GM12874 (cell line): ENCODE measurements at regions not wholly inside any gene's neighbourhood (a gene's known extent, or its start where the extent isn't known, plus 50 kb on each side); places are given as distances from the start of the nearest gene placed in this dataset.

ENCODE experiments used
- TF ChIP-seq, protein P1 (sequence below): IDR thresholded peaks from 2 replicates; pipeline ENCODE4 v1.5.1; 2011; ENCODE audit warnings: low read depth, mild to moderate bottlenecking, control low read depth, low read length, moderate library complexity; ENCODE audit not compliant: insufficient read depth

DNA sequence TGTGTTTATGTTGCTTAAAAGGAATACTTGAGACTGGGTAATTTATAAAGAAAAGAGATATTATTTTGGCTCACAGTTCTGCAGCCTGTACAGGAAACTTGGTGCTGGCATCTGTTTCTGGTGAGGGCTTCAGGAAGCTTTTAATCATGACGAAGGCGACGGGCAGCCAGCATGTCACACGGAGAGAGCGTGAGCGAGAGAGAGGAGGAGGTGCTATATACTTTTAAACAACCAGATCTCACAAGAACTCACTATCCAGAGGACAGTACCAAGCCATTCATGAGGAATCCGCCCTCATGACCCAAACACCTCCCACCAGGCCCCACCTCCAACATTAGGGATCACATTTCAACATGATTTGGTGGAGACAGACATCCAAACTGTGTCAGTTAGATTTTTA is 163.4 kb upstream of the TSC22D1 start:
- TF ChIP-seq, protein P1, sequence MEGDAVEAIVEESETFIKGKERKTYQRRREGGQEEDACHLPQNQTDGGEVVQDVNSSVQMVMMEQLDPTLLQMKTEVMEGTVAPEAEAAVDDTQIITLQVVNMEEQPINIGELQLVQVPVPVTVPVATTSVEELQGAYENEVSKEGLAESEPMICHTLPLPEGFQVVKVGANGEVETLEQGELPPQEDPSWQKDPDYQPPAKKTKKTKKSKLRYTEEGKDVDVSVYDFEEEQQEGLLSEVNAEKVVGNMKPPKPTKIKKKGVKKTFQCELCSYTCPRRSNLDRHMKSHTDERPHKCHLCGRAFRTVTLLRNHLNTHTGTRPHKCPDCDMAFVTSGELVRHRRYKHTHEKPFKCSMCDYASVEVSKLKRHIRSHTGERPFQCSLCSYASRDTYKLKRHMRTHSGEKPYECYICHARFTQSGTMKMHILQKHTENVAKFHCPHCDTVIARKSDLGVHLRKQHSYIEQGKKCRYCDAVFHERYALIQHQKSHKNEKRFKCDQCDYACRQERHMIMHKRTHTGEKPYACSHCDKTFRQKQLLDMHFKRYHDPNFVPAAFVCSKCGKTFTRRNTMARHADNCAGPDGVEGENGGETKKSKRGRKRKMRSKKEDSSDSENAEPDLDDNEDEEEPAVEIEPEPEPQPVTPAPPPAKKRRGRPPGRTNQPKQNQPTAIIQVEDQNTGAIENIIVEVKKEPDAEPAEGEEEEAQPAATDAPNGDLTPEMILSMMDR = no peak

DNA sequence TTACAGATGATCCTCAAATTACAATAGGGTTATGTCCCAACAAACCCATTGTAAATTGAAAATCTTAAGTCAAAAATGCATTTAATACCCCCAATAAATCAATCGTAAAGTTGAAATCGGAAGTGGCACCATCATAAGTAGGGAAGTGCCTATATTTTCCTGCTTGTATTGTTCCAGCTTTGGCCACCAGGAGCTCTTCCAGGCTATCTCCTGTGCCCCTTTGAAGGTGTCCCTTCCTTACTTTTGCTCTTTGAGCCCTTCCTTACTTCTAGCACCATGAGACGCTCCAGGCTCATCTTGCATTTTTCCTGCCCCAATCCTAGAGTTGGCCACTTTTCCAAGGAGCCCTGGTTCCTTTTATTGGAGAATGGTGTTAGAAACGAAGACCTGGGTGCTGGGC is 163.0 kb upstream of the TSC22D1 start:
- TF ChIP-seq, protein P1 = no peak

DNA sequence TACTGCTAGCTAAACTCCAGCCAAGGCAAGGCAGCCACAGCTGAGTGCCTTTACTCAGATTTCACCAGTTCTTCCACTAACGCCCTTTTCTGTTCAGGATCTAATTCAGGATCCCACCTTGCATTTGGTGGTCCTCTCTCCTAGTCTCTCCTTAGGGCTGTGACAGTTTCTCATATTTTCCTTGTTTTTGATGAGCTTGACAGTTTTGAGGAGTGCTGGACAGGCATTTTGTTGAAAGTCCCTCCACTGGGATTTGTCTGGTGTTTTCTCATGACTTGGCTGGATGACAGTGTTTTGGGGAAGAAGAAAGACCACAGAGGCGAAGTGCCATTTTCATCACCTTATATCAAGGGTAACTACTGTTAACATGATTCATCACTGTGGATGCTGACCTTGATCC is 162.3 kb upstream of the TSC22D1 start:
- TF ChIP-seq, protein P1 = no peak

DNA sequence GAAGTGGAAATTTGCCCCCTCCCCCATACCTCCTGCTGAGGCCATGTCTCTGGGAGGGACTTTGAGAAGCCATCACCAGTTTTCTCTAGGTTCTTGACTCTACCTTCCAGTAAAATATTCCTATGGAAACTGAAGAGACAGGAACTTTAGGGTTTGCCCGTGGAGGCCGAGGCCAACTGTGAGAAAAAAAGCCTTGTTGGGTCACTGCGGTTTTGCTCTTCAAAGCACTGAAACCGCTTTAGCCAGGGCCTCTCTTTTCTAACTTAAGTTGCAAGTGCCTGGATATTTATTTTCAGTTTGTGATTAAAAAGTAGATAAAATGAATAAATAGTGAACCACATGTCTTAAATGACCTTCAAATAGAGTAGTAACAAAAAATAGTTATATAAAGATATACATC is 159.7 kb upstream of the TSC22D1 start:
- TF ChIP-seq, protein P1 = no peak

DNA sequence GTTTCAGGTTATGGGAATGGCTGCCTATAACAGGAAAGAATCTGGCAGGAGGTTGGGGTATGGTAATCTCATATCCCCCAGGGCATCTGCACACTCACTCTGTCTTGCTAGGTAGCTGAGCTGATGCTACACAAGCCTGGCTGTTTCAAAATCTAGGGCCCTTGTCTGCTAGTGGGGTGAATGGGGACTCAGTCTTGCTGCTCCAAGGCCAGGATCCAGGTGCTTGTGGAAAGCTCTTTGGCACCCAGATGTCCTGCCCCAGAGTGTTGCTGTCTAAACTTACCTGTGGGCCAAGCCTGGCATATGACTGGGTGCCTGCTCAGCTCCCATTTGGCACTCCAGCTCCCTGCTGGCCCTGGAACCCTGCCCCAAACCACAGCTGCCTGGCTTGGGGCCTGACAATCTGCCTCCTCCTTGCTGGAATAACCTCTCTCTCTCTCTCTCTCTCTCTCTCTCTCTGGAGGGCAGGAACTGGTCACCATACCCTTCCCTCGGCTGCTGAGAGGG is 158.1 kb upstream of the TSC22D1 start:
- TF ChIP-seq, protein P1 = no peak

DNA sequence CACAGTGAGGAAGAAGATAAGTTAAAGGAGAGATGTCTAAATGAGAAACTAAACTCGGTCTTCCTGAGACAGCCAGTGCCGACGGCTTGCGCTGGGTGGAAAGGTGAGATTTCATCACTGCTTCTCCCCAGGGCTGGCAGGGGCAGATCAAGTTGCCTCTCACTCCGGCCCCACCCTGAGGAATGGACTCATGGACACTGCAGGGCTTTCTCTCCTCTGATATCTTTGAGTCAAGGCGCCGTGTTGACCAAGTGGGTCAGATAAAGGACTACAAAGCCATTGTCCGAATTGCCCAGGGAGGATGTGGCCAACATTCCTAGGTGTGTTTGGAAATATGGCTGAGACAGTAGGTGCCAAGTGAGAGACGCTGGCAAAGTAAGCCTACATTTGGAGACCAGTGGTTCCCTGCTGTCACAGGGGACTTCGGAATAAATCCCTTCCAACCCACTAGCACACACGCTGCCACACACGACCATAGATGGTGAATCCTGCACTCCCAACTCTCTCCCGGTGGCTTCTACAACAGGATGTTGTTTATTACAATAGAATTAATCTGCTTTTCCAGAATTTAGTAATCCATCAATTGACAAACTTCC is 156.5 kb upstream of the TSC22D1 start:
- TF ChIP-seq, protein P1 = no peak

DNA sequence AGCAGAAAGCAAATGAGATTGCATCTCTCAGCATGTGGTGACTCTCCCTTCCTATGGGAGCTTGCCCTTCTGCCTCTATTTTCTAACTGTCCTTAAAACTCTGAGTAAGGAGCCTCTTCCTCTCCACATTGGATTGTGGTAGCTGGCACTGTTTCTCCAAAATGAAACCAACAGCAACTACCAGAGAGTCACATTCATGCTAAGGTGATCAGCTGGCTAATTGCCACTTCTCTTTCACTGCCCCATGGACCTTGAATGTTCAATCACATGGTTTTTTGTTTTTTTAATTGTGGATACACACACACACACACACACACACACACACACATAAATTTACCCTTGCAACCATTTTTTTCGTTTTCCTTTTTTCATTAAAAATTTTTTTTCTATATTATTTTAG is 154.7 kb upstream of the TSC22D1 start:
- TF ChIP-seq, protein P1 = no peak
